Sigmoid colon (tissue), 4 donors: ENCODE measurements at regions not wholly inside any gene's neighbourhood (a gene's known extent, or its start where the extent isn't known, plus 50 kb on each side); places are given as distances from the start of the nearest gene placed in this dataset.

Experiments used
- EP300 ChIP-seq, 4 donors: sonication (generic); formaldehyde crosslinking; IDR thresholded peaks; one replicate each; pipeline ENCODE4 v1.6.1; 2017; ENCODE audit warnings: antibody characterized with exemption in 4 of 4
- POLR2AphosphoS5 ChIP-seq, 4 donors: sonication (generic); formaldehyde crosslinking; IDR thresholded peaks; one replicate each; pipeline ENCODE4 v1.6.1; 2017; ENCODE audit warnings: antibody characterized with exemption in 4 of 4

DNA sequence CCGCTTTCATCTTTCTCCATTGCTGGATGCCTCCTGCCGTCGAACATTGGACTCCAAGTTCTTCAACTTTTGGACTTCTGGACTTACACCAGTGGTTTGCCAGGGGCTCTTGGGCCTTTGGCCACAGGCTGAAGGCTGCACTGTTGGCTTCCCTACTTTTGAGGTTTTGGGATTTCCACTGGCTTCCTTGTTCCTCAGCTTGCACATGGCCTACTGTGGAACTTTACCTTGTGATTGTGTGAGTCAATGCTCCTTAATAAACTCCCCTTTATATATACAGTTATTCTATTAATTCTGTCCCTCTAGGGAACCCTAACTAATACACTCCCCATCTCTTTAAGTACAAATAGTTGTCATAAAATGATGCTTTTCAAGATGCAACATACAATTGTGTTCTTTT, 595.3 kb downstream of the ARAP2 start:
- TF ChIP-seq EP300 (IDR thresholded peaks at IDR 0.05) (no peak), POLR2AphosphoS5 (IDR thresholded peaks at IDR 0.05) (no peak)
